CD4-positive, alpha-beta T cell treated with Interferon alpha-2 for 1 hour (primary cell): ENCODE measurements at regions not wholly inside any gene's neighbourhood (a gene's known extent, or its start where the extent isn't known, plus 50 kb on each side); places are given as distances from the start of the nearest gene placed in this dataset.

ENCODE experiments used
- DNase-seq, 2 donors: peaks; one replicate each; pipeline ENCODE4 v3.0.0-alpha.2; 2020 to 2022

- no peak for DNase-seq
These were observed 121.4 kb upstream of the HDAC4 start for GRCh38 chr2:239522002-239522739.

GRCh38 chr2:239521518-239521815 is 120.6 kb upstream of the HDAC4 start:
- no peak for DNase-seq

GRCh38 chr2:239520811-239521517 is 120.1 kb upstream of the HDAC4 start:
- DNase-seq, result no peak

DNA sequence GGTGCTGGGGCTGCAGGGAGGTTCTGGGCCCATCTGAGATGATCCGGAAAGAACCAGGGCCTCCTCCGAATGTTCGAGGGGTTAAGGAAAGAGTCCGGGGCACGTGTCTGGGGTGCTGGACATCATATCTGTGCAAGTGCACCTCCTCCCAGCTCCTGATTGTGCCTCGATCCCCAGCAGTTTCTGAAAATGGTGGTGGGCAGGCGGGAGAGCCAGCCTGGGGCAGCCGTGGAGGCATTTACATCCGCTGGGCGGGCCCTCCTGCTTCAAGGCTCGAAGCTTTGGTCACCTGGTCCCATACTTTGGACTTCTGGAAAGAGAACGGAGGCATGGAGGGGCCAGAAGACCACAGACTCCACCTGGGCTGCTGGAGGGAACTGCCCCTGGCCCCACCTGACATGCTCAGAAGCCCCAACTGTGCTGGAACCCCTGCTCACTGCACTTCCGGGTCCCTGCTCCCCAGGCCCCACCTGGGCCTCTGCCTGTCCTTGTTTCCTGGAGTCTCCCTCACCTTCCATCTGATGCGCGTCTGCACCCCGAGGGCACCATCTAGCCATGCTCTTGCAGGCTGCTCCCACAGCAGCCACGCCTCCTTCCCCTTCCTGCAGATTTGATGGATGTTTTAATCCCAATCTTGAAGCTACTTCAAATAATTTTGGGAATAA is 119.2 kb upstream of the HDAC4 start:
- DNase-seq, result no peak

GRCh38 chr2:239519089-239519920 is 118.5 kb upstream of the HDAC4 start:
- DNase-seq, result no peak

DNA sequence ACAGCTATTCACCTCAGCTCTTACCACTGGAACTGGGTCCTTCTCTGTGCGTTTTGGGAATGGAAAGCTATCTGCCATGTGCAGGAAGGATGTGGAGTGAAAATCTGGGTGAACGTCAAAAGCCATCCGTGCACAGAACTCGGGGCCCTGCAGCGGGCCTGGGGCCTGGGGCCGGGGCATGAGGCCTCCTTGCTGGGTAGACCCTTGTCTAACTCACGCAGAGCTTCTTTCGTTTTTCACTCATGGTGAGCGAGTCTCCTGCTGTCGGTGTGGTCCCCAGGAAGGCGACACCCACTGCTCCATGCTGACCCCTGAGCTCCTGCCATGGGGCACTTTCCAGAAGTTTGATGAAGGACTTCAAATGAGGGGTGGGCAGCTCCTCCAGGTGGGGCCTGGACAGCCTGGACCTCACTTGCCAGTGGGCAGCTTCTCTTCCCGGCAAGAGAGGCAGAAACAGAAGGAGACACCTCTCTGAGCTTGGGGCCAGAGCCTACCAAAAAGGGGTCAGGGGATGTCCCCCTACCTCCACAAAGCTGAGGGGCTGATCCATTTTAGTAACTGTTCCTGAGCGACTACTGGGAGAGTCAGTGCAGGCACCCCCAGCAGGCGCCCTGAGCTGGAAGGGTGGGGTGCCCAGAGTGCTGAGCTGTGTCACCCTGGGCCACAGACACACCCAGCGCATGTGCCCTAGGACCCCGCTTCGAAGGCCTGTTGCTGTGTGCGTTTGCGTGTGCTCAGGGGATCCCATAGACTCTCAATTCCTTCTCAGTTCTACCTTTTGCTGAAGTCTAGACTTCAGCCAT is 117.7 kb upstream of the HDAC4 start:
- no peak for DNase-seq

DNA sequence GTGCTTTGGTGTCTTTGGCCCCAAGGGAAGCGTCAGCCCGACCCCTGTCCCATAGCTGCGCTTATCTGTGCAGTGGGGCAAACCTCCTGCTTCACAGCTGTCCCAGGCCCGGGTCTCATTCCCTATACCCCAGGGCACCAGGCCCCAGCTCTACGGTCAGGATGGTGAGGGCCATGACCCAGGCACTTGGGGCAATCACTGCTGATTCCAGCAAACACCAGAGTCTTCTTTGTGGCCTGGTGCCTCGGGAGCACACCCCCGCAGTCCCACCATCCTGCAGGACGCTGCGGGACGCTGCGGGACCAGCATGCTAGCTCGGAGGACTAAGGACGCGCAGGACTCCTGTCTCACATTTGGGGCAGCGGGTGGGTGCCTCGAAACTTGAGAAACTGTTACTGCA is 116.9 kb upstream of the HDAC4 start:
- DNase-seq, result no peak

DNA sequence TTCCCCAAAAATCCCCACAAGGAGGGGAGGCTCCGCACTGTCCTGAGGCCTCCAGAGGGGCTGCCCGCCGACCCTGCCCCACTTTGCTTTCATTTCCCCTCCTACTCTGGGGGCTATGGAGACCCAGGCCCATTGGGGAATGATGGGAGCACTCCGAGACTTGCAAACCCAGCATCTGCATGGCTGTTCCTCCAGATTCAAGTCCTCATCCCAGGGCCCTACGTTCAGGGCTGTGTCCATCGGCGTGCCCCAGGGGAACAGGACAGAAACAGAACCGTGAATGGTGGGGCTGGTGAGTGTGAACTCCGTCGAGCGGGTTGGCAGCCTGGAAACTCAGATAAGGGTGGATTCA is 116.1 kb upstream of the HDAC4 start:
- DNase-seq, result no peak

DNA sequence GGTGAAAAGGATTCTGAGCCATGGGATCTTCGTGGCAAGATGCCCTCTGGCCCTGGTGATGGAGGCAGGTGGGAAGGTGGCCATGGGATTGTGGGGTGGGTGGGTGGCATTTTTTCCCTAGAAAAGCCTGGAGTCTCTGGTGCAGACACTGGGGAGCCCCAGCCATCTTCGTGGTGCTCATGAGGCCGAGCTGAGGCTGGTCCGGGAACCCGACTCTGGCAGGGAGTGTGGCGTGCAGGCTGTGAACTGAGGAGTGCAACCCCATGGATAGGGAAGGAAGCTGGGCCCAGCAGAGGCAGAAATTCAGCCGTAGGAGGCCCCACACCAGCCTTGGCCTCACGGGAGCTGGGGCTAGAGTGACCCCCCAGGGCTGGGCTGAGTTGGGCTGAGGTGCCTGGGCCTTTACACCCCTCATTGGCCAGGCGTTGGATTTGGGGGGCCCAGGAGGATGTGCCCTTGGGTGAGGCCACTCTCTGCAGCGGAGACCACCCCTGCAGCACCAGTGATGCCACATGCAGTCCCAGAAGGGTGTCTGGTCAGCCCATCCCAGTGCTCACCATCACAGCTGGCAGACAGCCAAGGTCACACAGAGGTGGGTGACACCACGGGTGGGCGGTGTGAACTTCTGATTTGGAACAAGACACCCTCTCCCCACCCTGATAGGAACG is 115.6 kb upstream of the HDAC4 start:
- no peak for DNase-seq

DNA sequence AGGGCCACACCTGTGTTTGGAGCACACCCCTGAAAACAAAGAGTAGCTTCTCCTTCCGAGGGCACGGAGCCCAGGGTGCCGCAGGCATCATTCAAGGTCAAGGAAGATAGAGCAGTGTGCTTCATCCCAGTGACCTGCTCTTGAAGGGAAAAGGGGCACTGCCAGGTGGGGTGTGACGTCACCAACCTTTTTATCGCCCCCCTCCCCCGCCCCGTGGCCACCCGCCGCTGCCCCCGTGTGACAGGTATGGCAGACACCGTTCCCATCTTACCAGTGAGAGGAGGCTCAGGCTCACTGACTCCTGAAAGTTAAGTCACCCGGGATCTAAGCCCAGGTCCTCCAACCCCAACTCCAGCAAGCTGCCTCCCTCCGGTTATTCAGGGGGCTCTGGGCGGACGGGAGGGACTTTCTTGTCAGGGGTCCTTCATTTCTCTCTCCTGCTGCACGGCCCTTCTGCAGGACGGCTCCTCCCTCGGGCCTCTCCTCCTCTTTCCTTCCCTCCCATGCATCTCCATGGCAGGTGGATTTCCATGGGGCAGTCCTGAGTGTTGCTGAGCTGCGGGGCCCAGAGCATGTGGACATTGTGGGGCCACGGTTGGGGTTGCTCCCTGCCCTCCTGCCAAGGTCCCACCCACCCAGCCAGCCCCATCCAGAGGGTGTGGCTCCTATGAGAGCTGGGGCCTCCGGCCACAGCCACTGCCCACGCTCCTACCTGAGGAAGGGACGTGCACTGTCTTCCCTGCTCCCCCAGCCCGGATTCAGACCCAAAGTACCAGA is 114.1 kb upstream of the HDAC4 start:
- DNase-seq, result no peak

DNA sequence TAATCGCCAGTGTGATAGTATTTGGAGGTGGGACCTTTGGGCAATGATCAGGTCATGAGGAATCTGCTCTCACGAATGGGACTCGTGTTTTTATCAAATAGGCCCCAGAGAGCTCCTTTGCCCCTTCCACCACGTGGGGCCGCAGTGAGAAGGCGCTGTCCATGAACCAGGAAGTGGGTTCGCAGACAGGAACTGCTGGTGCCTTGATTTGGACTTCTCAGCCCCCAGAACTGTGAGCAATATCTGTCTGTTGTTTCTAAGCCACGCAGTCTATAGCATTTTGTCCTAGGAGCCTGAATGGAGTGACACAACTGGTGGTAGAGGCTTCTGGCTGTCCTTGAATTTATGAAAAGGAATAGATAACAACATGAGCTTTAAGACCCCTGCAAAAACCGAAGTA is 111.2 kb upstream of the HDAC4 start:
- DNase-seq, result no peak

DNA sequence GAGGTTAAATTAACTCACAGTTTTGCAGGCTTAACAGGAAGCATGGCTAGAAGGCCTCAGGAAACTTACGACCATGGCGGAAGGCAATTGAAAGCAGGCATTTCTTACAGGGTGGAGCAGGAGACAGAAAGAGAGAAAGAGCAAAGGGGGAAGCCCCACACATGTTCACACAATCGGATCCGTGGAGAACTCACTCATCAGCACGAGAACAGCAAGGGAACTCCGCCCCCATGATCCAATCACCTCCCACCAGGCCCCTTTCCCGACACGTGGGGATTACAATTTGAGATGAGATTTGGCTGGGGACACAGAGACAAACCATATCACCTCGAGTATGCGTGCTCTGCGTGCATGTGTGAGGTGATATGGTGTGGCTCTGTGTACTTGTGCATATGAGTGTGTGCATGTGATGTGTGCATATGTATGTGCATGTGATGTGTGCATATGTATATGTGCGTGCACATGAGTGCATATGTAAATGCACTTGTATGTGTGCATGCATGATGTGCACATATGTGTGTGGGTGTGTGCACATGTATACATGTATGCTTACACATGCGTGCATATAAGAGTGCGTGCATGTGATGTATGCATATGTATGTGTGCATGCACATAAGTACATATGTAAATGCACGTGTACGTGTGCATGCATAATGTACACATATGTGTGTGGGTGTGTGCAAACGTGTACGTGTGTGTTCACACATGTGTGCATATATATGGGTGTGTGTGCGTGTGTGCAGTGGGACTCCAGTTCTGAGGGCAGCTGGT is 108.7 kb upstream of the HDAC4 start:
- no peak for DNase-seq

- no peak for DNase-seq
These were observed 107.4 kb upstream of the HDAC4 start for GRCh38 chr2:239508261-239508660.

- DNase-seq, result no peak
These were observed 106.9 kb upstream of the HDAC4 start for GRCh38 chr2:239507576-239508258.

DNA sequence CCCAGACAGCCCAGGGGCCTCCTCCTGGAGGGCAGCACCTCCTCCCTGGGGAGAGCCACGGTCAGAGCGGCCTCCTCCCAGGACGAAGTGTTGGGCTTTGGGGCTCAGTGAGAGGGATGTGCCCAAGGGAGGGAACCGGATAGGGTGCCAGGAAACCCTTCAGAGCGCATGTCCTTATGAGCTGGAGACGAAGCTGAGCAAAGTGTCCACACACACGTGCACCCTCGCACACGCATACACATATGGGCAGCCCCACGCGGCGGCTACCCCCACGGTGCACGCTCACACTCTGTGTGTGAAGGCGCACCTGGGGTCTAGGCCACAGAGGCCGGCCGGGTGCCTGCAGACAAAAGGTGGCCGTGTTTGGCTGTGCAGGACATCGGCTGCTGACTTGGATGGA is 106.1 kb upstream of the HDAC4 start:
- DNase-seq, result no peak

DNA sequence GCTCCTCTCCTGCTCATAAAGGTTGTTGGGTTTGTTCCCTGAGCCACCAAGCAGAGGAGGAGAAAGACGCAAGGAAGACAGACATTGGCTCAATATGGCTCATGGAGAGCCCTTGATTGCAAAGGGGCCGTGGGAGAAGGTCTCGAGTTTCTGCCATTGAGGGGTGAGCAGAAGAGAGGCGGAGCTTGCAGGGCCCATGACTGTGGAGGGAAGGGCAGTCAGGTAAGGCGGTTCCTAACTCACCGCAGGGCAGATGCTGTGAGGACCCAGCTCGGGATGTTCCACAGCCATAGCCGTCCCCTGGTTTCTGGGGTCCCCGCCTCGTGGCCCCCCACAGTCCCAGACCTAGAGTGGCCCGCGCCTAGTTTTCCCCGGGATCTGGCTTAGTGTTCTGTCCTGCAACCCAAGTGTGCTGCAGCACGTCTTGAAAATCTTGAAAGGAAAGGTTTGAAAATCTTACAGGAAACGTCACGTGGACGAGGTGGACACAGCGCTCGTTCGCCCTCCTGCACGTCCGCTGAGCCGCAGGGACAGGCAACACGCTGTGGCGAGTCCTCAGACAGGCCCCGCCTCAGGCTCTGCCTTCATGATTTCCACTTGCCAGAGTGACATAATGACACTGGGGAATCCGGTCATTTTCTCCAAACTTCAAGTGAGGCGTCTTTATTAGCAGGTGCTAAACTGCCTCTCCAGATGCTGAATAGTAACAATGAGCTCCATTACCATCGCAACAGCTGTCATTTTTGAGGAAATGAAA is 105.5 kb upstream of the HDAC4 start:
- no peak for DNase-seq

- no peak for DNase-seq
These were observed 103.9 kb upstream of the HDAC4 start for GRCh38 chr2:239504643-239505235.

- DNase-seq, result peak in 1 of 2 donors; percentile 14
These were observed 101.8 kb upstream of the HDAC4 start for GRCh38 chr2:239502430-239503186.
